Common myeloid progenitor, CD34-positive (primary cell): ENCODE measurements at regions not wholly inside any gene's neighbourhood (a gene's known extent, or its start where the extent isn't known, plus 50 kb on each side); places are given as distances from the start of the nearest gene placed in this dataset.

Source experiments
- CTCF ChIA-PET: fragments of 350-600 bp; sonication (Branson Sonifier 250); formaldehyde crosslinking; loops from one replicate; lab custom pipeline; 2021; ENCODE audit warnings: antibody characterized with exemption; lab: Charles Lee
- POLR2A ChIA-PET: fragments of 350-600 bp; sonication (Branson Sonifier 250); formaldehyde crosslinking; loops from one replicate; lab custom pipeline; 2021; ENCODE audit warnings: antibody characterized with exemption; lab: Charles Lee
- DNase-seq, 3 donors: peaks; one replicate each; pipeline versions ENCODE4 v3.0.0 to v3.0.0-alpha.2; 2013
- H3K27ac ChIP-seq, 2 experiments: 1 replicate in 1 of 2; 2 replicates in 1 of 2; pipeline ENCODE4 v1.7.0; 2013; ENCODE audit warnings: inconsistent platforms in 2 of 2, low read length in 2 of 2, mild to moderate bottlenecking in 2 of 2, low read depth in 1 of 2, moderate library complexity in 1 of 2; ENCODE audit not compliant: severe bottlenecking in 2 of 2, insufficient read depth in 1 of 2, poor library complexity in 1 of 2
- H3K27me3 ChIP-seq, 5 experiments: replicated peaks in 2 of 5; 1 replicate in 3 of 5; 2 replicates in 2 of 5; pipeline versions ENCODE4 v1.6.1 to v1.7.0; 2013; ENCODE audit warnings: low read length in 4 of 5, mild to moderate bottlenecking in 2 of 5, moderate library complexity in 2 of 5, inconsistent platforms in 1 of 5; ENCODE audit not compliant: insufficient read depth in 5 of 5, control insufficient read depth in 4 of 5
- H3K36me3 ChIP-seq, 4 experiments: 1 replicate in 2 of 4; 2 replicates in 2 of 4; pipeline versions ENCODE4 v1.6.1 to v1.7.0; 2013; ENCODE audit warnings: low read length in 3 of 4, control low read depth in 1 of 4, mild to moderate bottlenecking in 1 of 4; ENCODE audit not compliant: control insufficient read depth in 4 of 4, insufficient read depth in 4 of 4
- H3K4me1 ChIP-seq, 4 experiments: 1 replicate in 3 of 4; 2 replicates in 1 of 4; pipeline versions ENCODE4 v1.6.1 to v1.7.1; 2013; ENCODE audit warnings: low read length in 3 of 4, mild to moderate bottlenecking in 3 of 4, control low read depth in 1 of 4, inconsistent platforms in 1 of 4, moderate library complexity in 1 of 4; ENCODE audit not compliant: control insufficient read depth in 4 of 4, insufficient read depth in 4 of 4; ENCODE audit errors: control extremely low read depth in 1 of 4
- H3K4me3 ChIP-seq, 7 experiments: 1 replicate in 4 of 7; 2 replicates in 3 of 7; pipeline versions ENCODE4 v1.5.1 to v1.7.0; 2013; ENCODE audit warnings: mild to moderate bottlenecking in 7 of 7, low read length in 6 of 7, moderate library complexity in 6 of 7, inconsistent platforms in 2 of 7, low read depth in 2 of 7, control low read depth in 1 of 7; ENCODE audit not compliant: insufficient read depth in 4 of 7, control insufficient read depth in 1 of 7; ENCODE audit errors: extremely low read depth in 1 of 7
- H3K9me3 ChIP-seq, 5 experiments: 1 replicate in 4 of 5; 2 replicates in 1 of 5; pipeline versions ENCODE4 v1.6.1 to v1.7.1; 2013; ENCODE audit warnings: low read length in 4 of 5, mild to moderate bottlenecking in 2 of 5, inconsistent platforms in 1 of 5, low read depth in 1 of 5, moderate library complexity in 1 of 5; ENCODE audit not compliant: control insufficient read depth in 4 of 5, insufficient read depth in 2 of 5; ENCODE audit errors: control extremely low read depth in 1 of 5
- WGBS: methylation state at CpG from one replicate; pipeline ENCODE4 v1.1.5; 2013; ENCODE audit not compliant: insufficient coverage; 5-methylcytosine and 5-hydroxymethylcytosine counted together

DNA sequence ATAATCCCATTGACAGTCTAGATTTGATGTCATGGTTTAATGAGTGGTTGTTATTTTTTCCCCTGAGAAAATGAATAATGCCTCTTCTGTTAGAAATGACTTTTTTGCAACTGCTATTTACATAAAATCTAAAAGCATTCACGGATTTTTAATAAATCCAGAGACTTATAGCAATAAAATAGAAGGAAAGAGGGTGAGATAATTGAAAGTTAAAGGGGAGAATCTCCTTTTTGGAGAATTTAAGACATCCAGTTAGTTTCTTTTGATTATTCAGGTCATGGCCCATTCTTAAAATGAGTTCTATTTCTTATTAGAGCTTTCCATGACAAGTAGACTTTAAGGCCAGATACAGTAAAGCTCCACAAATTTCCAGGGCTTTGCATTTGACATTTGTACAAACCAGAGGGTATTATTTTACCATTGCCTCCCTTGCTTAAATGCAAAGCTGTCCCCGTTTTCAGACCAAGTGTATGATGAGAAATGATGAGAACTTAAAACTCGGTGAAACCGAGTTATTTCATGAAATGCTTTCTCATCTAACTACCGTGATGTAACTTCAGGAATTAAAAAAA, 789.0 kb upstream of the SOX9 start:
- Histone ChIP-seq H3K9me3 (no peaks in the 10 kb centered on the region), H3K27ac (no peak overlapping the region), H3K4me3 (no peak overlapping the region), H3K27me3 (peaks cover 0 to 4% (median 0%) of the 10 kb centered on the region in 5 experiments), H3K4me1 (no peaks in the 10 kb centered on the region), H3K36me3 (no peaks in the 10 kb centered on the region)
- ChIA-PET CTCF (no interaction called here), POLR2A (no interaction called here)
- WGBS, result 83% methylated on average over 1 of the region's 5 CpGs
- no peak for DNase-seq

DNA sequence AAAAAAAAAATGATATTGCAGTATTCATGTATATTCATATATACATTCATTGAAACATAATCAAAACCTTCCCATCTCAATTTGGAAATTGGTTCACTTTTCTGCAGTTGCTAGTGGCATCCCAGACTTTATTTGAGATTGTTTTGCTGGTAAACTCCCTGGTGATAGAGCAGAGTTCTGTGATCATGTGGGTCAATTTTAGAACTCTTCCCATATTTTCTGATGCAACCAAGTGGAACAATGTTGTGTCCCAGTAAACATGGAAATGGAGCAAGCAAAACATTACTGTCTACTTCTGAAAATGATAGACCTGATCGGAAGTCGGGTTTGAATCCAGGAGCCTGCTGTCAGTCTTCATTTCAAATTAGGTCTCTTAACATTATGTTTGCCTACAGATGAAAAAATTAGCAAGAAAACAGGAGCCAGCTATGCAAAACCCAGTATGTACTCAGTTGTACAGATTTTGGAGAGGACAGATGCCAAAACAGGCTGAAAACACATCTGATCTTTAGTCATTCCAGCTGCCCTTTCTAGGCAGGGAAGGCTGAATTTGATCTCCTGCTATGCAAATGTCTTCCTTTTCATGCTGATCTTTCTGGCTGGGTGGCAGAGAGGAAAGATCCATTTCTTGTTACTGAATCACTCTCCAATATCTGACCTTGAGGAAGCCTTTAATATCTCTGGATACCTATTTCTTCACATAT, 786.6 kb upstream of the SOX9 start:
- ChIA-PET CTCF (no interaction called here), POLR2A (no interaction called here)
- H3K36me3 ChIP-seq, result no peaks in the 10 kb centered on the region
- no peak overlapping the region for H3K27ac ChIP-seq
- H3K4me3 ChIP-seq, result no peak overlapping the region
- H3K4me1 ChIP-seq, result no peaks in the 10 kb centered on the region
- H3K27me3 ChIP-seq, result peaks cover 0 to 4% (median 0%) of the 10 kb centered on the region in 5 experiments
- H3K9me3 ChIP-seq, result no peaks in the 10 kb centered on the region
- no peak for DNase-seq
- 94% methylated on average over 2 of the region's 2 CpGs for WGBS

DNA sequence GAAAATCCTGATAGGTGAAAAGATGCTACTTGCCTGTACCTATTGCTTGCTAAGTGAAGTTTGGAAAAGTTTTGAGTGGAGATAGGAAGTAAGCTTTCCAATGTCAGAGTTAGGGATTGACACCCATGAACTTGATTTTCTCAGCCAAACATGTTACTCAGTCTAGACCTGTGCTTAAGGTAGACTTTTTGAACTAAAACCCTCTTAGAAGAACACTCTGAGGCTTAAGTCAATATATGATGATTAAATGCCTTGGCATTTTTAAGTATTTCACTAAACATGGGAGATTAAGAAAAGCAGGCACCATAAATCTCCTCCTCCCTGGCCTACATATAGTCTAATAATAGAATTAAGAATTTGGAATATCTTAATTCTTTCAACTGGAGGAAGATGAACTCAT, 785.6 kb upstream of the SOX9 start:
- Histone ChIP-seq H3K27ac (no peak overlapping the region), H3K27me3 (peaks cover 0 to 2% (median 0%) of the 10 kb centered on the region in 5 experiments), H3K4me1 (no peaks in the 10 kb centered on the region), H3K36me3 (no peaks in the 10 kb centered on the region), H3K9me3 (no peaks in the 10 kb centered on the region), H3K4me3 (no peak overlapping the region)
- CTCF ChIA-PET, result no interaction called here
- DNase-seq, result no peak
- POLR2A ChIA-PET, result no interaction called here

DNA sequence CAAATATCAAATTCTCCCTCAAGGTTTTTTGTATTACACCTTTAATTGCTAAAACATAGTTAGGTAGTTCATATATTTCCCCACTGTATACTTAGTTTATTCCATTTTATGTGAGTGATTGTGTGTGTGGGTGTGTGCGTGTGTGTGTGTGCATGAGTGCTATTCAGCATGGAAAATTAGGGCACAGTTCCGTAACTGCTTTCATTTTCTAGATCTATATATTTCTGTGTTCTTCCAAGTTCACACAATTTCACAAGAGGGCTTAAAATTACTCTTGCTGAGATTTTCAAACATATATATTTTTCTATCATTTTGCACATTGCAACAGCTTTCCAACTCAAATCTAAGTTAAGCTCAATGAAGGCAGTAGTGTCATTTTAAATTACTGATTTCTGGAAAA, 782.9 kb upstream of the SOX9 start:
- no peak for DNase-seq
- ChIA-PET POLR2A (no interaction called here), CTCF (interaction anchor here (0.7 kb wide), 1 partner anchor 200 kb away, joined by 3 read pairs; no protein-coding TSS in a partner anchor)
- Histone ChIP-seq H3K4me3 (no peak overlapping the region), H3K27ac (no peak overlapping the region), H3K27me3 (peaks cover 0 to 2% (median 0%) of the 10 kb centered on the region in 5 experiments), H3K9me3 (no peaks in the 10 kb centered on the region), H3K4me1 (no peaks in the 10 kb centered on the region), H3K36me3 (no peaks in the 10 kb centered on the region)
- WGBS, result no CpG with 5 or more reads among the region's 2 CpGs

DNA sequence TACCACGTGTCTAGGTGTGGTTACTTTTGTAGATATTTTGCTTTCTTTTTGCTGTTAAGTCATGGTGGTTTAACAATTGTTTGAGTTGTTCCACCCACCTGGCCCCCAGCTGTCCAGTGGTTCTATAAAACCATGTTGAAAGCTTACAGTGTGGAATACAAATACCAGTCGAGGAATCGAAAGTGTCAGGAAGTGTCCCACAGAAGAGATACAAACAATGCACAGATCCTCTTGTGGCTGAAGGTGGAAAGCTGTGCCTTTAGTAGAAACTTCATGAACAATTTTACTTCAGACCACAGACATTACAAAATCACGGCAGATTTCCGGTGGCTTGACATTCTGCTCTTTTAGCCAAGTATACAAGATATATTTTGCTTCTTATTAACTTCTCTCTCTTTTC, 782.4 kb upstream of the SOX9 start:
- no peak overlapping the region for H3K27ac ChIP-seq
- H3K4me3 ChIP-seq, result no peak overlapping the region
- no peaks in the 10 kb centered on the region for H3K4me1 ChIP-seq
- peaks cover 0 to 2% (median 0%) of the 10 kb centered on the region in 5 experiments for H3K27me3 ChIP-seq
- DNase-seq, result no peak
- H3K9me3 ChIP-seq, result no peaks in the 10 kb centered on the region
- ChIA-PET POLR2A (no interaction called here), CTCF (interaction anchor here (0.7 kb wide), 1 partner anchor 201 kb away, joined by 3 read pairs; no protein-coding TSS in a partner anchor)
- no peaks in the 10 kb centered on the region for H3K36me3 ChIP-seq
- 87% methylated on average over 2 of the region's 5 CpGs for WGBS

DNA sequence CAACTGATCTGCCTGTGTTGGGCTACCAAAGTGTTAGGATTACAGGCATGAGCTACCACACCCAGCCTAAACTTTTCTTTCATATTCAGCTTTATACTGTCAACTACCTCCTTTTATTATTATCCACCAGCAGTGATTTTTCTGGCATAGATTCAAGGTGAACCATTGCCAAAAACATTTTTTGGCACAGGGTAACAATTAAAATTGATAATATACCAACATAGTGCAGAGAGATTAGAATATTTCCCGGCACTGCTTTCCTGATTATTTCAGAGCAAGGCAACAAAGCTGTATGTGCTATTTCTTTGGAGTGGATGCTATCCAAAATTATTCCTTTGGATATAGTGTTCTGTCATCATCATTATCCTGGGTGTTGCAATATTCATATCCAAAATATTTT, 781.6 kb upstream of the SOX9 start:
- no peak for DNase-seq
- no CpG with 5 or more reads among the region's 1 CpG for WGBS
- Histone ChIP-seq H3K4me1 (no peaks in the 10 kb centered on the region), H3K9me3 (no peaks in the 10 kb centered on the region), H3K27me3 (peaks cover 0 to 2% (median 0%) of the 10 kb centered on the region in 5 experiments), H3K4me3 (no peak overlapping the region), H3K36me3 (no peaks in the 10 kb centered on the region), H3K27ac (no peak overlapping the region)
- CTCF ChIA-PET, result no interaction called here
- POLR2A ChIA-PET, result no interaction called here

DNA sequence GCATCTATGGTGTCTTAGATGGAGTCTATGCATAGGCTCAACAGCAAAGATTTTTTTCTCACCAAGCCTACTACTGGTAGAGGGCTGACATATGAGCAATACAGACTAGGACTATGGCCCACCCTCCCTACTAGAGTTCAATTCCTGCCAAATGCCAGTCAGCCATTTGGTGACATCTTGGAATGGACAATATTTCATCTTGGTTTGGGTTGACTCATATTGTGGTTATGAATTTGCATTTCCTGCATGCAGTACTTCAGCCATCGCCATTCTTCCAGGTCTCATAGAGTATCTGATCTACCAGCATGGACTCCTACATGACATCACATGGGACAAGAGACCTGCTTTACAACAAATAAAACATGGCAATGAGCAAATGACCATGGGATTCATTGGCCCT, 778.1 kb upstream of the SOX9 start:
- 88% methylated on average over 1 of the region's 1 CpG for WGBS
- no peak for DNase-seq
- Histone ChIP-seq H3K27me3 (no peaks in the 10 kb centered on the region), H3K27ac (no peak overlapping the region), H3K9me3 (no peaks in the 10 kb centered on the region), H3K36me3 (no peaks in the 10 kb centered on the region), H3K4me1 (no peaks in the 10 kb centered on the region), H3K4me3 (no peak overlapping the region)
- CTCF ChIA-PET, result no interaction called here
- POLR2A ChIA-PET, result no interaction called here
